ENCODE measurements at regions not wholly inside any gene's neighbourhood (a gene's known extent, or its start where the extent isn't known, plus 50 kb on each side); places are given as distances from the start of the nearest gene placed in this dataset.

- no peaks in the 10 kb centered on the region for H3K27me3 ChIP-seq (replicated peaks in 1 of 4; ENCODE audit: control extremely low read depth in 1 of 4, control insufficient read depth in 3 of 4, insufficient read depth in 4 of 4, low read length in 3 of 4)
- TF ChIP-seq EZH2 (IDR thresholded peaks at IDR 0.05; ENCODE audit: borderline replicate concordance, insufficient read depth, low read depth, low read length, poor library complexity, severe bottlenecking) (no peak), CTCF (IDR thresholded peaks at IDR 0.05) (no peak)
- H3K27me3 Mint-ChIP-seq, result no peaks in the 10 kb centered on the region
- H3K4me2 ChIP-seq (replicated peaks; ENCODE audit: low read depth, low read length, poor library complexity, severe bottlenecking), result no peak overlapping the region
- H3K79me2 ChIP-seq (ENCODE audit: control insufficient read depth, insufficient read depth, low read length), result no peaks in the 10 kb centered on the region
- POLR2A ChIA-PET, result no interaction called here
- no peak overlapping the region for H3K4me3 Mint-ChIP-seq
- no peaks in the 10 kb centered on the region for H4K20me1 ChIP-seq (ENCODE audit: control insufficient read depth, insufficient read depth, low read length, poor library complexity, severe bottlenecking)
- intact Hi-C loops (cut with micrococcal nuclease), result no loop called here
- no peaks in the 10 kb centered on the region for H3K36me3 ChIP-seq (replicated peaks in 1 of 2; ENCODE audit: control extremely low read depth in 1 of 2, control insufficient read depth in 1 of 2, extremely low read depth in 1 of 2, insufficient read depth in 2 of 2, low read length in 1 of 2)
- H3K27ac Mint-ChIP-seq, result no peak overlapping the region
- no peaks in the 10 kb centered on the region for H3K4me1 Mint-ChIP-seq
- H3K9ac ChIP-seq (ENCODE audit: low read length), result no peak overlapping the region
- ATAC-seq (ENCODE audit: low read depth), result no peak
- H3K4me1 ChIP-seq (ENCODE audit: control insufficient read depth in 2 of 2, insufficient read depth in 2 of 2, low read length in 2 of 2), result no peaks in the 10 kb centered on the region
- H3K4me3 ChIP-seq (ENCODE audit: control extremely low read depth in 1 of 5, extremely low read depth in 1 of 5, insufficient read depth in 1 of 5, low read depth in 2 of 5, low read length in 4 of 5), result no peak overlapping the region
- no peaks in the 10 kb centered on the region for H3K9me3 Mint-ChIP-seq (ENCODE audit: insufficient read depth)
- 100% methylated on average over 1 of the region's 1 CpG for WGBS (ENCODE audit: insufficient coverage)
- no peaks in the 10 kb centered on the region for H3K9me3 ChIP-seq (ENCODE audit: control extremely low read depth in 1 of 3, control insufficient read depth in 2 of 3, insufficient read depth in 1 of 3, low read length in 2 of 3)
- H3K27ac ChIP-seq (ENCODE audit: low read length in 2 of 2), result no peak overlapping the region
- H2AFZ ChIP-seq (ENCODE audit: insufficient read depth, low read depth, low read length, poor library complexity, severe bottlenecking), result no peak overlapping the region
- CTCF ChIA-PET, result no interaction called here
- DNase-seq, result no peak
Observed at GRCh38 chr5:164336276-164336675, 830.9 kb downstream of the MAT2B start.

- 73% methylated on average over 2 of the region's 2 CpGs for WGBS (ENCODE audit: insufficient coverage)
- no peak overlapping the region for H3K4me2 ChIP-seq (replicated peaks; ENCODE audit: low read depth, low read length, poor library complexity, severe bottlenecking)
- no peak for DNase-seq
- no peaks in the 10 kb centered on the region for H3K9me3 ChIP-seq (ENCODE audit: control extremely low read depth in 1 of 3, control insufficient read depth in 2 of 3, insufficient read depth in 1 of 3, low read length in 2 of 3)
- CTCF ChIA-PET, result no interaction called here
- H3K27ac ChIP-seq (ENCODE audit: low read length in 2 of 2), result no peak overlapping the region
- intact Hi-C loops (cut with micrococcal nuclease), result no loop called here
- Mint-ChIP-seq H3K27ac (no peak overlapping the region), H3K4me1 (no peaks in the 10 kb centered on the region), H3K9me3 (ENCODE audit: insufficient read depth) (no peaks in the 10 kb centered on the region), H3K4me3 (no peak overlapping the region), H3K27me3 (no peaks in the 10 kb centered on the region)
- H2AFZ ChIP-seq (ENCODE audit: insufficient read depth, low read depth, low read length, poor library complexity, severe bottlenecking), result no peak overlapping the region
- no peaks in the 10 kb centered on the region for H3K79me2 ChIP-seq (ENCODE audit: control insufficient read depth, insufficient read depth, low read length)
- H3K9ac ChIP-seq (ENCODE audit: low read length), result no peak overlapping the region
- H4K20me1 ChIP-seq (ENCODE audit: control insufficient read depth, insufficient read depth, low read length, poor library complexity, severe bottlenecking), result no peaks in the 10 kb centered on the region
- no peaks in the 10 kb centered on the region for H3K4me1 ChIP-seq (ENCODE audit: control insufficient read depth in 2 of 2, insufficient read depth in 2 of 2, low read length in 2 of 2)
- POLR2A ChIA-PET, result no interaction called here
- no peak overlapping the region for H3K4me3 ChIP-seq (ENCODE audit: control extremely low read depth in 1 of 5, extremely low read depth in 1 of 5, insufficient read depth in 1 of 5, low read depth in 2 of 5, low read length in 4 of 5)
- ATAC-seq (ENCODE audit: low read depth), result no peak
- no peaks in the 10 kb centered on the region for H3K27me3 ChIP-seq (replicated peaks in 1 of 4; ENCODE audit: control extremely low read depth in 1 of 4, control insufficient read depth in 3 of 4, insufficient read depth in 4 of 4, low read length in 3 of 4)
- no peaks in the 10 kb centered on the region for H3K36me3 ChIP-seq (replicated peaks in 1 of 2; ENCODE audit: control extremely low read depth in 1 of 2, control insufficient read depth in 1 of 2, extremely low read depth in 1 of 2, insufficient read depth in 2 of 2, low read length in 1 of 2)
- TF ChIP-seq CTCF (IDR thresholded peaks at IDR 0.05), result no peak
- TF ChIP-seq EZH2 (IDR thresholded peaks at IDR 0.05; ENCODE audit: borderline replicate concordance, insufficient read depth, low read depth, low read length, poor library complexity, severe bottlenecking), result no peak
Observed at GRCh38 chr5:164336906-164337305, 831.5 kb downstream of the MAT2B start.
